H1 (cell line): ENCODE measurements at regions not wholly inside any gene's neighbourhood (a gene's known extent, or its start where the extent isn't known, plus 50 kb on each side); places are given as distances from the start of the nearest gene placed in this dataset.

ENCODE experiments used
- CTCF ChIA-PET: fragments of 300-600 bp; sonication (Branson Sonifier 250); formaldehyde crosslinking; loops from one replicate; lab custom pipeline; 2021; ENCODE audit not compliant: partially characterized antibody; lab: Charles Lee
- POLR2A ChIA-PET: fragments of 300-600 bp; sonication (Branson Sonifier 250); formaldehyde crosslinking; loops from one replicate; lab custom pipeline; 2021; ENCODE audit warnings: inconsistent platforms; ENCODE audit not compliant: partially characterized antibody; lab: Charles Lee
- DNase-seq, 2 experiments: peaks; one replicate each; pipeline versions ENCODE4 v3.0.0 to v3.0.0-alpha.2; 2010 to 2022; ENCODE audit warnings: low spot score in 2 of 2, low read depth in 1 of 2, mixed read lengths in 1 of 2
- FAIRE-seq: peaks from 2 replicates; lab custom pipeline; 2011; peaks lifted over from hg19 to GRCh38; lab: Jason Lieb, UNC
- H2AFZ ChIP-seq: 2 replicates; pipeline ENCODE4 v1.8.1; 2012; ENCODE audit warnings: low read length, inconsistent platforms
- H2AK5ac ChIP-seq: 2 replicates; pipeline ENCODE4 v1.6.1; 2013; ENCODE audit warnings: low read depth, low read length
- H2BK120ac ChIP-seq: replicated peaks from 2 replicates; pipeline ENCODE3; 2013; ENCODE audit warnings: low read depth, low read length, inconsistent platforms
- H2BK12ac ChIP-seq: 2 replicates; pipeline ENCODE4 v1.6.1; 2013; ENCODE audit warnings: low read depth, low read length
- H2BK15ac ChIP-seq: 2 replicates; pipeline ENCODE4 v1.6.1; 2013; ENCODE audit warnings: low read length
- H2BK20ac ChIP-seq: 2 replicates; pipeline ENCODE4 v1.6.1; 2013; ENCODE audit warnings: low read length
- H2BK5ac ChIP-seq: 2 replicates; pipeline ENCODE4 v1.6.1; 2013; ENCODE audit warnings: low read depth, low read length
- H3K14ac ChIP-seq: 2 replicates; pipeline ENCODE4 v1.6.1; 2013; ENCODE audit warnings: inconsistent platforms; ENCODE audit not compliant: insufficient read length
- H3K18ac ChIP-seq: 2 replicates; pipeline ENCODE4 v1.6.1; 2013; ENCODE audit warnings: low read length; ENCODE audit errors: extremely low read depth
- H3K23ac ChIP-seq: 2 replicates; pipeline ENCODE4 v1.6.1; 2013; ENCODE audit warnings: inconsistent platforms; ENCODE audit not compliant: insufficient read length
- H3K23me2 ChIP-seq: 2 replicates; pipeline ENCODE4 v1.6.1; 2013; ENCODE audit warnings: low read depth, low read length
- H3K27ac ChIP-seq: 2 replicates; pipeline ENCODE4 v1.6.1; 2011; ENCODE audit warnings: low read depth, low read length, inconsistent platforms
- H3K27me3 ChIP-seq, 4 experiments: replicated peaks in 1 of 4; 1 replicate in 1 of 4; 2 replicates in 3 of 4; pipeline versions ENCODE4 v1.6.1 to v1.8.1; 2011 to 2013; ENCODE audit warnings: low read length in 3 of 4, mild to moderate bottlenecking in 3 of 4, inconsistent platforms in 2 of 4, mixed read lengths in 2 of 4, moderate library complexity in 1 of 4; ENCODE audit not compliant: control insufficient read depth in 3 of 4, insufficient read depth in 3 of 4; ENCODE audit errors: extremely low read depth in 1 of 4
- H3K36me3 ChIP-seq, 4 experiments: 2 replicates each; pipeline versions ENCODE4 v1.6.1 to v1.8.1; 2011 to 2013; ENCODE audit warnings: mild to moderate bottlenecking in 4 of 4, low read length in 3 of 4, moderate library complexity in 2 of 4, control low read depth in 1 of 4, inconsistent platforms in 1 of 4; ENCODE audit not compliant: insufficient read depth in 4 of 4, control insufficient read depth in 2 of 4
- H3K4ac ChIP-seq: replicated peaks from 2 replicates; pipeline ENCODE3; 2013; ENCODE audit warnings: low read length, low read depth, mixed read lengths, inconsistent platforms; ENCODE audit not compliant: insufficient read length
- H3K4me1 ChIP-seq, 4 experiments: replicated peaks in 1 of 4; 1 replicate in 1 of 4; 2 replicates in 3 of 4; pipeline versions ENCODE4 v1.6.1 to v1.8.1; 2011 to 2013; ENCODE audit warnings: low read length in 3 of 4, inconsistent platforms in 2 of 4, mixed read lengths in 1 of 4; ENCODE audit not compliant: insufficient read depth in 4 of 4, control insufficient read depth in 3 of 4
- H3K4me2 ChIP-seq, 2 experiments: 2 replicates each; pipeline versions ENCODE4 v1.6.1 to v1.8.1; 2011 to 2013; ENCODE audit warnings: low read depth in 2 of 2, low read length in 2 of 2, control low read depth in 1 of 2, inconsistent platforms in 1 of 2, mild to moderate bottlenecking in 1 of 2; ENCODE audit not compliant: insufficient read depth in 1 of 2
- H3K4me3 ChIP-seq, 4 experiments: fragments of 200-600, 300-600 bp in 1 of 4; sonication (generic), shearing (Covaris generic), sonication (Bioruptor Twin) in 1 of 4; 2 replicates each; pipeline versions ENCODE4 v1.5.1 to v1.8.1; 2011 to 2016; ENCODE audit warnings: low read length in 4 of 4, low read depth in 3 of 4, control low read depth in 2 of 4, inconsistent platforms in 2 of 4, mild to moderate bottlenecking in 2 of 4, mixed read lengths in 1 of 4, moderate library complexity in 1 of 4; ENCODE audit not compliant: insufficient read depth in 2 of 4; ENCODE audit errors: extremely low read depth in 1 of 4
- H3K56ac ChIP-seq: replicated peaks from 2 replicates; pipeline ENCODE3; 2013; ENCODE audit warnings: low read depth, mild to moderate bottlenecking, mixed read lengths, low read length, inconsistent platforms; ENCODE audit not compliant: insufficient read length
- H3K79me1 ChIP-seq: 2 replicates; pipeline ENCODE4 v1.6.1; 2013; ENCODE audit warnings: low read depth, low read length, control low read depth
- H3K79me2 ChIP-seq, 2 experiments: 2 replicates each; pipeline versions ENCODE4 v1.6.1 to v1.8.1; 2012 to 2013; ENCODE audit warnings: low read length in 2 of 2, mild to moderate bottlenecking in 2 of 2, inconsistent platforms in 1 of 2; ENCODE audit not compliant: insufficient read depth in 2 of 2, control insufficient read depth in 1 of 2
- H3K9ac ChIP-seq, 4 experiments: replicated peaks in 1 of 4; 1 replicate in 1 of 4; 2 replicates in 3 of 4; pipeline versions ENCODE4 v1.6.1 to v1.8.1; 2011 to 2013; ENCODE audit warnings: low read depth in 3 of 4, low read length in 3 of 4, control low read depth in 2 of 4, mild to moderate bottlenecking in 2 of 4, moderate library complexity in 2 of 4, inconsistent platforms in 1 of 4; ENCODE audit errors: extremely low read depth in 1 of 4
- H3K9me3 ChIP-seq, 2 experiments: 2 replicates each; pipeline versions ENCODE4 v1.6.1 to v1.8.1; 2012 to 2013; ENCODE audit warnings: mild to moderate bottlenecking in 2 of 2, moderate library complexity in 2 of 2, control low read depth in 1 of 2, inconsistent platforms in 1 of 2, low read depth in 1 of 2, low read length in 1 of 2, mixed read lengths in 1 of 2; ENCODE audit not compliant: insufficient read depth in 2 of 2
- H4K20me1 ChIP-seq, 2 experiments: replicated peaks in 1 of 2; 2 replicates each; pipeline versions ENCODE3 to v1.8.1; 2011 to 2013; ENCODE audit warnings: inconsistent platforms in 2 of 2, low read length in 2 of 2, mild to moderate bottlenecking in 1 of 2; ENCODE audit not compliant: insufficient read depth in 2 of 2, control insufficient read depth in 1 of 2
- H4K5ac ChIP-seq: 2 replicates; pipeline ENCODE4 v1.6.1; 2013; ENCODE audit warnings: low read length, low read depth, mixed read lengths, inconsistent platforms; ENCODE audit not compliant: insufficient read length
- H4K8ac ChIP-seq: 2 replicates; pipeline ENCODE4 v1.8.0; 2013; ENCODE audit warnings: mild to moderate bottlenecking, moderate library complexity, low read length, inconsistent platforms; ENCODE audit not compliant: insufficient read depth; ENCODE audit errors: extremely low read depth
- H4K91ac ChIP-seq: replicated peaks from 2 replicates; pipeline ENCODE3; 2013; ENCODE audit warnings: low read length, mixed read lengths, inconsistent platforms; ENCODE audit not compliant: insufficient read length
- ATF3 ChIP-seq: IDR thresholded peaks from 2 replicates; pipeline ENCODE4 v1.6.1; 2011; ENCODE audit warnings: low read depth, mild to moderate bottlenecking, low read length; ENCODE audit not compliant: insufficient read depth
- BCL11A ChIP-seq, 2 experiments: IDR thresholded peaks; one replicate each; pipeline ENCODE4 v1.6.1; 2011; ENCODE audit warnings: low read depth in 2 of 2, low read length in 2 of 2, mild to moderate bottlenecking in 2 of 2
- EP300 ChIP-seq, 2 experiments: IDR thresholded peaks; 1 replicate in 1 of 2; 2 replicates in 1 of 2; pipeline ENCODE4 v1.6.1; 2011 to 2012; ENCODE audit warnings: low read depth in 2 of 2, low read length in 2 of 2, mild to moderate bottlenecking in 2 of 2, borderline replicate concordance in 1 of 2, inconsistent platforms in 1 of 2, moderate library complexity in 1 of 2
- NRF1 ChIP-seq: IDR thresholded peaks from 2 replicates; pipeline ENCODE4 v1.6.1; 2011; ENCODE audit warnings: mild to moderate bottlenecking, low read depth, low read length, improper control_type of control experiment
- POLR2A ChIP-seq, 2 experiments: IDR thresholded peaks; 1 replicate in 1 of 2; 2 replicates in 1 of 2; pipeline ENCODE4 v1.6.1; 2011; ENCODE audit warnings: low read depth in 2 of 2, low read length in 2 of 2, mild to moderate bottlenecking in 2 of 2; ENCODE audit errors: control extremely low read depth in 1 of 2
- RAD21 ChIP-seq, 2 experiments: IDR thresholded peaks in 1 of 2; conservative IDR thresholded peaks in 1 of 2; 2 replicates each; pipeline ENCODE4 v1.6.1; 2011; ENCODE audit warnings: low read depth in 2 of 2, low read length in 2 of 2, improper control_type of control experiment in 1 of 2, inconsistent platforms in 1 of 2, mild to moderate bottlenecking in 1 of 2, moderate library complexity in 1 of 2
- SIN3A ChIP-seq, 2 experiments: IDR thresholded peaks in 1 of 2; conservative IDR thresholded peaks in 1 of 2; 2 replicates each; pipeline ENCODE4 v1.6.1; 2011 to 2012; ENCODE audit warnings: low read length in 2 of 2, improper control_type of control experiment in 1 of 2, low read depth in 1 of 2, mild to moderate bottlenecking in 1 of 2
- SP4 ChIP-seq: IDR thresholded peaks from 2 replicates; pipeline ENCODE4 v1.6.1; 2012; ENCODE audit warnings: low read length, inconsistent platforms
- YY1 ChIP-seq: IDR thresholded peaks from 2 replicates; pipeline ENCODE4 v1.6.1; 2011; ENCODE audit warnings: low read depth, mild to moderate bottlenecking, low read length
- WGBS, 2 experiments: shearing (Covaris generic) in 1 of 2; methylation state at CpG; one replicate each; pipeline versions ENCODE4 v1.1.6 to v1.1.7; 2013 to 2015; ENCODE audit warnings: low lambda C conversion rate in 2 of 2, mixed read lengths in 2 of 2, inconsistent platforms in 1 of 2, low coverage in 1 of 2, missing lambda C conversion rate in 1 of 2; ENCODE audit not compliant: insufficient replicate concordance in 2 of 2, insufficient coverage in 1 of 2, insufficient read length in 1 of 2; ENCODE audit errors: extremely low coverage in 1 of 2, missing lambda C conversion rate in 1 of 2; 5-methylcytosine and 5-hydroxymethylcytosine counted together

- Histone ChIP-seq H3K9ac (no peak overlapping the region), H2BK120ac (no peak overlapping the region), H2BK15ac (no peak overlapping the region), H3K9me3 (no peaks in the 10 kb centered on the region), H3K23ac (no peak overlapping the region), H3K56ac (no peak overlapping the region), H2BK12ac (no peak overlapping the region), H3K23me2 (no peaks in the 10 kb centered on the region), H3K27me3 (no peaks in the 10 kb centered on the region), H3K79me2 (no peaks in the 10 kb centered on the region), H4K5ac (no peak overlapping the region), H4K8ac (no peak overlapping the region), H3K36me3 (no peaks in the 10 kb centered on the region), H2AK5ac (no peak overlapping the region), H4K20me1 (no peaks in the 10 kb centered on the region), H2BK5ac (no peak overlapping the region), H2AFZ (no peak overlapping the region), H4K91ac (no peak overlapping the region), H3K4ac (no peak overlapping the region), H3K14ac (no peak overlapping the region), H3K4me1 (peaks cover 4 to 6% (median 5%) of the 10 kb centered on the region in 4 experiments; a peak in 4 of 7 replicates), H3K27ac (no peak overlapping the region), H3K18ac (no peak overlapping the region), H2BK20ac (no peak overlapping the region), H3K4me2 (no peak overlapping the region), H3K4me3 (no peak overlapping the region), H3K79me1 (no peaks in the 10 kb centered on the region)
- TF ChIP-seq ATF3: no peak
- TF ChIP-seq YY1: no peak
- no peak for TF ChIP-seq RAD21 (IDR thresholded peaks at IDR 0.05 in 1 of 2, conservative IDR thresholded peaks at IDR 0.05 in 1 of 2; ENCODE audit: low read depth in 2 of 2, low read length in 2 of 2)
- TF ChIP-seq EP300 (IDR thresholded peaks at IDR 0.05; ENCODE audit: borderline replicate concordance in 1 of 2, low read depth in 2 of 2, low read length in 2 of 2): no peak
- TF ChIP-seq SIN3A (conservative IDR thresholded peaks at IDR 0.05 in 1 of 2, IDR thresholded peaks at IDR 0.05 in 1 of 2; ENCODE audit: low read depth in 1 of 2, low read length in 2 of 2): no peak
- TF ChIP-seq BCL11A (IDR thresholded peaks at IDR 0.05; ENCODE audit: low read depth in 2 of 2, low read length in 2 of 2): no peak
- TF ChIP-seq POLR2A (IDR thresholded peaks at IDR 0.05; ENCODE audit: control extremely low read depth in 1 of 2, low read depth in 2 of 2, low read length in 2 of 2): no peak
- no peak for TF ChIP-seq SP4
- no peak for TF ChIP-seq NRF1
- ChIA-PET CTCF (interaction anchor here (0.5 to 1.1 kb wide), 4 partner anchors 9 to 796 kb away, joined by 3 to 4 read pairs (median 4); no protein-coding TSS in a partner anchor), POLR2A (no interaction called here)
- DNase-seq (no peak), FAIRE-seq (no peak)
- WGBS, 2 experiments: 97% methylated on average over 3 of the region's 3 CpGs; no CpG with 5 or more reads in 1 of the 2 experiments
Observed at GRCh38 chr9:16029796-16030363, 477.0 kb downstream of the CCDC171 start.
